ENCODE measurements at regions not wholly inside any gene's neighbourhood (a gene's known extent, or its start where the extent isn't known, plus 50 kb on each side); places are given as distances from the start of the nearest gene placed in this dataset.
"Not testable (repeated sequence)": the region's sequence is repeated elsewhere in the genome, so short reads cannot be mapped to it uniquely, and the experiment has no call there.

GRCh38 chr21:28516991-28517592, 475.6 kb downstream of the LTN1 start:
- peak; percentile 73 for DNase-seq

- DNase-seq, result no peak
Measured at GRCh38 chr21:28516021-28516420, 476.7 kb downstream of the LTN1 start.

GRCh38 chr21:28513428-28513827, 479.2 kb downstream of the LTN1 start:
- DNase-seq, result no peak

- DNase-seq, result no peak
Measured at GRCh38 chr21:28509031-28509430, 483.6 kb downstream of the LTN1 start.

- DNase-seq, result no peak
Measured at GRCh38 chr21:28508126-28508525, 484.6 kb downstream of the LTN1 start.

GRCh38 chr21:28496517-28496916, 496.2 kb downstream of the LTN1 start:
- no peak for DNase-seq

GRCh38 chr21:28492127-28492526, 500.6 kb downstream of the LTN1 start:
- DNase-seq, result no peak

GRCh38 chr21:28489821-28490350, 502.8 kb downstream of the LTN1 start:
- DNase-seq, result no peak

- DNase-seq, result no peak
Measured at GRCh38 chr21:28489162-28489561, 503.5 kb downstream of the LTN1 start.

GRCh38 chr21:28487455-28488070, 505.1 kb downstream of the LTN1 start:
- DNase-seq, result no peak

GRCh38 chr21:28485301-28486022, 507.2 kb downstream of the LTN1 start:
- DNase-seq, result no peak

GRCh38 chr21:28483301-28484035, 509.2 kb downstream of the LTN1 start:
- DNase-seq, result no peak

- no peak for DNase-seq
Measured at GRCh38 chr21:28482657-28483056, 510.0 kb downstream of the LTN1 start.

- no peak for DNase-seq
Measured at GRCh38 chr21:28480470-28480869, 512.2 kb downstream of the LTN1 start.

- no peak for DNase-seq
Measured at GRCh38 chr21:28473530-28474220, 519.0 kb downstream of the LTN1 start.

GRCh38 chr21:28472543-28472942, 520.1 kb downstream of the LTN1 start:
- not testable (repeated sequence) for DNase-seq

GRCh38 chr21:28464988-28465387, 527.7 kb downstream of the LTN1 start:
- DNase-seq, result no peak

GRCh38 chr21:28464095-28464494, 528.6 kb downstream of the LTN1 start:
- no peak for DNase-seq

- no peak for DNase-seq
Measured at GRCh38 chr21:28459193-28459592, 533.5 kb downstream of the LTN1 start.

- no peak for DNase-seq
Measured at GRCh38 chr21:28458446-28458845, 534.2 kb downstream of the LTN1 start.

- DNase-seq, result no peak
Measured at GRCh38 chr21:28455253-28455600, 537.5 kb downstream of the LTN1 start.

- no peak for DNase-seq
Measured at GRCh38 chr21:28454564-28455252, 538.0 kb downstream of the LTN1 start.

Data from stimulated activated CD8-positive, alpha-beta memory T cell treated with anti-CD3 and anti-CD28 coated beads, Interleukin-4, amount 100 ng/mL, for 48 hours (primary cell).